Keratinocyte (primary cell): ENCODE measurements at regions not wholly inside any gene's neighbourhood (a gene's known extent, or its start where the extent isn't known, plus 50 kb on each side); places are given as distances from the start of the nearest gene placed in this dataset.

Experiments
- DNase-seq: peaks from one replicate; pipeline ENCODE4 v3.0.0-alpha.2; 2011; ENCODE audit warnings: low read depth, missing footprints, low spot score
- FAIRE-seq: peaks from 2 replicates; lab custom pipeline; 2011; peaks lifted over from hg19 to GRCh38; lab: Jason Lieb, UNC
- H2AFZ ChIP-seq: 2 replicates; pipeline ENCODE4 v1.6.0; 2012; ENCODE audit warnings: low read length, control low read depth, inconsistent platforms; ENCODE audit not compliant: control insufficient read depth
- H3K27ac ChIP-seq: 2 replicates; pipeline ENCODE4 v1.5.1; 2011; ENCODE audit warnings: low read length; ENCODE audit not compliant: control insufficient read depth, insufficient read depth
- H3K27me3 ChIP-seq: 3 replicates; pipeline ENCODE4 v1.6.0; 2011; ENCODE audit warnings: low read length; ENCODE audit not compliant: control insufficient read depth, insufficient read depth; ENCODE audit errors: extremely low read depth
- H3K36me3 ChIP-seq, 2 experiments: 2 replicates in 1 of 2; 3 replicates in 1 of 2; pipeline ENCODE4 v1.5.1; 2011; ENCODE audit warnings: low read length in 2 of 2, mild to moderate bottlenecking in 1 of 2; ENCODE audit not compliant: control insufficient read depth in 2 of 2, insufficient read depth in 2 of 2; ENCODE audit errors: extremely low read depth in 1 of 2
- H3K4me1 ChIP-seq: 3 replicates; pipeline ENCODE4 v1.5.1; 2011; ENCODE audit warnings: low read length; ENCODE audit not compliant: control insufficient read depth, insufficient read depth; ENCODE audit errors: extremely low read depth
- H3K4me2 ChIP-seq: 3 replicates; pipeline ENCODE4 v1.6.0; 2011; ENCODE audit warnings: low read depth, low read length; ENCODE audit not compliant: control insufficient read depth, insufficient read depth; ENCODE audit errors: extremely low read depth
- H3K4me3 ChIP-seq, 3 experiments: fragments of 200-600 bp in 1 of 3; sonication (generic) in 1 of 3; 2 replicates in 2 of 3; 3 replicates in 1 of 3; pipeline ENCODE4 v1.5.1; 2011 to 2016; ENCODE audit warnings: low read length in 3 of 3, mild to moderate bottlenecking in 3 of 3, control low read depth in 2 of 3, inconsistent platforms in 1 of 3, low read depth in 1 of 3, mixed read lengths in 1 of 3, mixed run types in 1 of 3, moderate library complexity in 1 of 3; ENCODE audit not compliant: control insufficient read depth in 2 of 3, insufficient read depth in 2 of 3; ENCODE audit errors: extremely low read depth in 1 of 3
- H3K79me2 ChIP-seq: 2 replicates; pipeline ENCODE4 v1.6.0; 2012; ENCODE audit warnings: low read length; ENCODE audit not compliant: control insufficient read depth, insufficient read depth
- H3K9ac ChIP-seq: 3 replicates; pipeline ENCODE4 v1.6.0; 2011; ENCODE audit warnings: low read length; ENCODE audit not compliant: control insufficient read depth, insufficient read depth; ENCODE audit errors: extremely low read depth
- H3K9me1 ChIP-seq: 3 replicates; pipeline ENCODE4 v1.6.0; 2011; ENCODE audit warnings: low read length; ENCODE audit not compliant: control insufficient read depth, insufficient read depth; ENCODE audit errors: extremely low read depth
- H3K9me3 ChIP-seq: 2 replicates; pipeline ENCODE4 v1.5.1; 2012; ENCODE audit warnings: low read depth, low read length; ENCODE audit not compliant: control insufficient read depth
- H4K20me1 ChIP-seq: 3 replicates; pipeline ENCODE4 v1.6.0; 2011; ENCODE audit warnings: low read length; ENCODE audit not compliant: control insufficient read depth, insufficient read depth; ENCODE audit errors: extremely low read depth
- EZH2 ChIP-seq: IDR thresholded peaks from one replicate; pipeline ENCODE4 v1.6.1; 2012; ENCODE audit warnings: inconsistent platforms, mild to moderate bottlenecking, low read length, moderate library complexity
- dilution Hi-C: fragments of 300-500 bp; cut with MboI; formaldehyde crosslinking; loops from one replicate; pipeline ENCODE4 v1.7.0; 2020; ENCODE audit warnings: low sequenced_read_pairs; ENCODE audit not compliant: extremely low pct_ligation_motif_present
- TF ChIP-seq, protein P1 (sequence below), 3 experiments: IDR thresholded peaks in 1 of 3; conservative IDR thresholded peaks in 1 of 3; optimal IDR thresholded peaks in 1 of 3; 2 replicates in 2 of 3; 3 replicates in 1 of 3; pipeline versions ENCODE3 to v1.5.1; 2011; ENCODE audit warnings: low read length in 3 of 3, mild to moderate bottlenecking in 3 of 3, moderate library complexity in 2 of 3, control low read depth in 1 of 3, inconsistent platforms in 1 of 3; ENCODE audit not compliant: insufficient read depth in 2 of 3; ENCODE audit errors: extremely low read depth in 1 of 3

DNA sequence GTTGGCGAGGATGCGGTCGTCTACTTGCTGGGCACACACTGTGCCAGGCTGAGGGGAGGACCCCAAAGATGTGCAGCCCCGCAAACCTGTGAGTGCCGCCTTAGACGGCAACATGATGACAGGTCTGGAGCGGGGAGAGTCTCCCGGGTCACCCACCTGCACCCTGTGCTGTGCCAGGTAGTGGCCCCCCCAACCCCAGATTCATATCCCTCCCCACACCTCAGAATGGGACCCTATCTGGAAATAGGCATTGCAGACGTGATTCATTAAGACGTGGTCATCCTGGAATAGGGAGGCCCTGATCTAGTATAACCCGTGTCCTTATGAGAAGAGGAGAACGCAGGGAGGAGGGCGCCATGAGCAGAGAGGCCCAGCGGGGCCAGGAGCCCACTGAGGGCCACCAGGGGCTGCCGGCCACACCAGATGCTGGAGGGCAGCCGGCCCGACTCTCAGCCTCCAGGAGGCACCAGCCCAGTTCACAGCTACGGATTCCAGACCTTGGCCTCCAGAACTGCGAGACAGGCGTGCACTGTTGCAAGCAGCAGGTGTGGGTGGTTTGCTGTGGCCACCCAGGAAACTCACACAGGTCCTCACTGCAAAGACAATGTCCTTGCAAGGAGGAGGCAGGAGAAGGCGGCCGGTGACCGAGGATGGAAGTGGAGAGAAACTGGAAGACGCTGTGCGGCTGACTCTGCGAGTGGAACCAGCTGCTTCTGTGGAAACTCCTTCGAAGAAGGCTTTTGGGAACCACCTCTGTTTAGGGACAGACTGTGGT, 131.9 kb upstream of the LPCAT1 start:
- Histone ChIP-seq H3K27ac (no peak overlapping the region), H3K4me2 (no peak overlapping the region), H3K79me2 (no peaks in the 10 kb centered on the region), H3K4me3 (no peak overlapping the region), H3K27me3 (peaks cover 25% of the 10 kb centered on the region), H3K9me3 (no peaks in the 10 kb centered on the region), H3K36me3 (no peaks in the 10 kb centered on the region), H2AFZ (no peak overlapping the region), H3K9ac (no peak overlapping the region), H4K20me1 (no peaks in the 10 kb centered on the region), H3K9me1 (no peaks in the 10 kb centered on the region), H3K4me1 (no peaks in the 10 kb centered on the region)
- no peak for FAIRE-seq
- DNase-seq = no peak
- TF ChIP-seq EZH2 = no peak
- TF ChIP-seq, protein P1, sequence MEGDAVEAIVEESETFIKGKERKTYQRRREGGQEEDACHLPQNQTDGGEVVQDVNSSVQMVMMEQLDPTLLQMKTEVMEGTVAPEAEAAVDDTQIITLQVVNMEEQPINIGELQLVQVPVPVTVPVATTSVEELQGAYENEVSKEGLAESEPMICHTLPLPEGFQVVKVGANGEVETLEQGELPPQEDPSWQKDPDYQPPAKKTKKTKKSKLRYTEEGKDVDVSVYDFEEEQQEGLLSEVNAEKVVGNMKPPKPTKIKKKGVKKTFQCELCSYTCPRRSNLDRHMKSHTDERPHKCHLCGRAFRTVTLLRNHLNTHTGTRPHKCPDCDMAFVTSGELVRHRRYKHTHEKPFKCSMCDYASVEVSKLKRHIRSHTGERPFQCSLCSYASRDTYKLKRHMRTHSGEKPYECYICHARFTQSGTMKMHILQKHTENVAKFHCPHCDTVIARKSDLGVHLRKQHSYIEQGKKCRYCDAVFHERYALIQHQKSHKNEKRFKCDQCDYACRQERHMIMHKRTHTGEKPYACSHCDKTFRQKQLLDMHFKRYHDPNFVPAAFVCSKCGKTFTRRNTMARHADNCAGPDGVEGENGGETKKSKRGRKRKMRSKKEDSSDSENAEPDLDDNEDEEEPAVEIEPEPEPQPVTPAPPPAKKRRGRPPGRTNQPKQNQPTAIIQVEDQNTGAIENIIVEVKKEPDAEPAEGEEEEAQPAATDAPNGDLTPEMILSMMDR (optimal IDR thresholded peaks at IDR 0.05 in 1 of 3, IDR thresholded peaks at IDR 0.05 in 1 of 3, conservative IDR thresholded peaks at IDR 0.05 in 1 of 3; ENCODE audit: extremely low read depth in 1 of 3, insufficient read depth in 2 of 3, low read length in 3 of 3) = no peak
- dilution Hi-C loops = no loop called here

DNA sequence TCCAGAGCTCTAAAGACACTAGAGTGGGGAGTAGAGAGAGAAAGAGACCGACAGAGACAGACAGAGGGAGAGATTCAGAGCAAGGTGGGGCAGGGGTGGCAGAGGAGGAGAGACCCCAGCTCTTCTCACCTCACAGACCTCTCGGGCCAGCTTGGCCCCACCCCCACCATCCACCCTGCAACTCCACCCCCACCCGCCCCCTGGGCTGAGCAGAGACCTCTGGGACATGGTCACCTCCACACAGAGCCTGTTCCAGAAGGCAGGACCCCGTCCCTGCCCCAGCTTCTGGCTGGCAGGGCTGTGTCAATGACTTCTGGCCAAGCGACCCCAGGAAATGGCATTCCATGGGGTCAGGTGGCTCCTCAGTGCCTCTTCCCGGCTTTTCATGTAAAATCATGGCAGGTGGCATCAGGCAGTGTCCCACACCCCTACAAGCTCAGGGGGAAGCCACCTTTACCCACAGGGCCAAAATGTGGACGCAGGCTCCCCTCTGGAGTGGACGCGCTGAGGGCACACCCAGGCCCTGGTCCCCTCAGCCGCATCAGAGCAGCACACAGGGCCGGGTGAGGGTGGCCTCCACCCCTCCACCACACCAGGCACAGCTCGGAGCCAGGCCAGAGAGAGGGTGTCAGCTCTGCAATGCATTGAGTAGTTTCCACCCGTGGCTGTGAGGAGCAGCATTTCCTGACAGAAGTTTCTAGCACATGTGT, 131.2 kb upstream of the LPCAT1 start:
- TF ChIP-seq, protein P1 (optimal IDR thresholded peaks at IDR 0.05 in 1 of 3, IDR thresholded peaks at IDR 0.05 in 1 of 3, conservative IDR thresholded peaks at IDR 0.05 in 1 of 3; ENCODE audit: extremely low read depth in 1 of 3, insufficient read depth in 2 of 3, low read length in 3 of 3) = no peak
- no peak for TF ChIP-seq EZH2
- no peaks in the 10 kb centered on the region for H3K79me2 ChIP-seq
- no peak overlapping the region for H3K27ac ChIP-seq
- dilution Hi-C loops = no loop called here
- no peaks in the 10 kb centered on the region for H3K4me1 ChIP-seq
- H3K9me3 ChIP-seq = no peaks in the 10 kb centered on the region
- H2AFZ ChIP-seq = no peak overlapping the region
- no peak overlapping the region for H3K9ac ChIP-seq
- DNase-seq (no peak), FAIRE-seq (no peak)
- no peak overlapping the region for H3K4me2 ChIP-seq
- no peak overlapping the region for H3K4me3 ChIP-seq
- H3K27me3 ChIP-seq = peaks cover 25% of the 10 kb centered on the region
- no peaks in the 10 kb centered on the region for H3K36me3 ChIP-seq
- no peaks in the 10 kb centered on the region for H4K20me1 ChIP-seq
- H3K9me1 ChIP-seq = no peaks in the 10 kb centered on the region
